H1 (cell line): ENCODE measurements at regions not wholly inside any gene's neighbourhood (a gene's known extent, or its start where the extent isn't known, plus 50 kb on each side); places are given as distances from the start of the nearest gene placed in this dataset.

ENCODE experiments used
- CHD1 ChIP-seq: IDR thresholded peaks from 2 replicates; pipeline ENCODE4 v1.6.1; 2012; ENCODE audit warnings: low read depth, low read length, improper control_type of control experiment
- MAX ChIP-seq: IDR thresholded peaks from 2 replicates; pipeline ENCODE4 v1.6.1; 2012; ENCODE audit warnings: inconsistent platforms
- SP4 ChIP-seq: IDR thresholded peaks from 2 replicates; pipeline ENCODE4 v1.6.1; 2012; ENCODE audit warnings: low read length, inconsistent platforms
- SRF ChIP-seq: IDR thresholded peaks from 2 replicates; pipeline ENCODE4 v1.6.1; 2011; ENCODE audit warnings: mild to moderate bottlenecking, low read depth, low read length, moderate library complexity
- SUZ12 ChIP-seq: fragments of 200-600 bp; sonication (generic); IDR thresholded peaks from 2 replicates; pipeline ENCODE4 v1.6.1; 2012; ENCODE audit warnings: mild to moderate bottlenecking, inconsistent platforms, low read length, moderate library complexity, mixed read lengths
- TBP ChIP-seq: IDR thresholded peaks from 2 replicates; pipeline ENCODE4 v1.6.1; 2011; ENCODE audit warnings: low read depth, low read length, improper control_type of control experiment
- ZNF274 ChIP-seq: IDR thresholded peaks from 2 replicates; pipeline ENCODE4 v1.7.0; 2012; ENCODE audit warnings: low read length, borderline replicate concordance; ENCODE audit errors: extremely low read depth

- TF ChIP-seq MAX (no peak), SUZ12 (no peak), TBP (no peak), SRF (no peak), ZNF274 (no peak), CHD1 (no peak), SP4 (no peak)
Observed at GRCh38 chr14:28626780-28627179, 139.8 kb upstream of the FOXG1 start (continued).
